ENCODE measurements at regions not wholly inside any gene's neighbourhood (a gene's known extent, or its start where the extent isn't known, plus 50 kb on each side); places are given as distances from the start of the nearest gene placed in this dataset.
"Not testable (repeated sequence)": the region's sequence is repeated elsewhere in the genome, so short reads cannot be mapped to it uniquely, and the experiment has no call there.

DNA sequence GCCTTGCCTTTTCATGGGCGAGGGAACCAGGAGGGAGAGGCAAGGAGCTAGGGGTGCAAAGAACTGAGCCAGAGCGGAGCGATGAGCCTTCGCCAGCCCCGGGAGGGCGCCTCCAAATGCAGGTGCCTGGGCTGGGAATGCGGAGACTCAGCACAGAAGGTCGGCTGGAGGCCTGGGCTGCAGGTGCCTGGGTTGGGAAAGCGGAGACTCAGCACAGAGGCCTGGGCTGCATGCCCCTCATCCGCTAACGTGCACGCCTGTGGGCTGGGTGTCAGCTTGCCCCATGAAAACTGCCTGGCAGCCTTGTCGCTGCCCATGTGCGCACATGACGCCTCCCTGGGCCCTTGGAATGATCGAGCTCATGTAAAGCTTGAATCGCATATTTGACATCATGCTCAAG, 51.8 kb downstream of the POM121L12 start:
- DNase-seq, result no peak

DNA sequence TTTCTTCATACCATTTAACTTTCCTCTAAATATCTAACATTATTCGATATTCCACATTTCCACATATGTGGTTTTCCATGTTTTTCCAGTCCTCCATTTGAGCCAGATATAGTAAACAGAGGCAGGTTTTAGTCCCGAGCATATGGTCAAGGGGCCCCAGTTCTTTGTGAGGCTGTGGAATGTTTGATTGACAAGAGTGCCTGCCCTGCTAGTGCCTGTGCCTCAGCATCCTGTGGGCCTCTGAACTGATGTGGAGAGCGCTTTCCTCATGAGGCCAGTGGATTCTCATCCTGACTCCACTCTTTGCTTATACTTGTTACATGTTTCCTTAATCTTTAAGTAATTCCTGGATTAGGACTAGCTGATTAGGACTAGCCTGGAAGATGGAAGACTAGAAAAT, 58.8 kb downstream of the POM121L12 start:
- DNase-seq, result no peak

DNA sequence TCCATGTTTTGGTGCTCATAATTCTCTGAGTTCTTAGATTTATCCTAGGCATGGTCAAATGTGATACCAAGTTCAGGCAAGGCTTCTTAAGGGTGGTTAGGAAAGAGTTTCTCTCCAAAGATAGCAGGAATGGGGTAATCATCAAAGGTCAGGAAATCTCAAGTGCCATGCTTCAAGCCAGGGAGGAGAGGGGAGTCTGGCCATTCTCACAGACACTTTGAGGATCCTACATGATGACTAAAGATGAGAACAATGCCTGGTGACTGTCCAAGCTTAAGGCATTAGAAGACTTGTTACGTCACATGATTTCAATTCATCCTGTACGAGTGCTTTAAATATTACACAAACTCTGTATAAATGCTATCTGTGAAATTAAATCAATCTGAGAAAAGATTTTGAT, 59.4 kb downstream of the POM121L12 start:
- no peak for DNase-seq

DNA sequence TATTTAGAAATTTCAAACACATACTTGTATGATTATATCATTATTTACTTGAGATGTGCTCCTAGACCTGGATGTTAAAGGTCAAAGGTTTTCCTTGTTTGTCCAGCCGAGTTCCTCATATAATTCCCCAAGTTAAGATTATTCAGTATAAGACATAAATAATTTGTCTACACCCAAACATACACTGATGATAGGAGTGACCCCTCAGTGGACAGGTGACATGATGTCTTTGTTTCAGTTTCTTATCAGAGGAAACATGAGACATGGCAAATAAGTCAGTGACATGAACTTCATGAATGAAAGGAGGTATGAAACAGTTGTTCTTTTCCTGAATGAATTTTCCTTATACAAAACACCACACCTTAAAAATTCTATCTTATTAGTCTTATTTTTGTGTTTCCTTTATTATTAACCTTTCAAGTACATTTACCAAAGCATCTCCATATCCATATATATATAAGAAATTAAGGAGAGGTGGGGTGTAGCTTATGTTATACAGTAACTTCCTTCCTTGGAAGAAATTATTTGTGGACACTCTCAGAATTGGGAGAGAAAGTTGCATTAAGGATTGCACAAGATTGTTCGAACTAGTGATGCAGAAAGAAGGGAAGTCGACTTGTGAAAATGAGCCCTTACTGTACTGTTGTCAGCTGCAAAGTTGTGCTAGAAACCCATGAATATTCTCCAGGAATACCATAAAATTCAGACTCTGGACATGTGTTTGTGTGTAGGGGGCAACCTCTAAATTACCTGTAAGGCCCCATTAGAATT, 60.5 kb downstream of the POM121L12 start:
- no peak for DNase-seq

DNA sequence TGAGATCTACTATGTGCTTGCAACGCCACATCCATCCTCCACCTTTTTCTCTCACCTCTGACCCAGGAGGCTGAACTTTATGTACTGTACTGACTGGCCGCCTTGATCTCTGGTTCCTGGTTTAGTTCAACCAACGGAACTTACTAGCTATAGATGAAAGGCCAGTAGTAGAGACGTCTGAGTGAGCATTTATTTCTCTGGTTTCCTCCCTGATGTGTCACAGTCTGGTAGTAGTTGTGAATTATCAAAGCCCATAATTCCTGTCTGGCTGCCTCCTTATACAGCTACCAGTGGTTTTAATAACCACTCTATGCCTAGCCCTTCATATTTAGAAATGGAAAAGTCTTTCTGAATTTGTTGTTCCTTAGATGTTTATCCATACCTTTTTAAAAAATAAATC, 64.7 kb downstream of the POM121L12 start:
- DNase-seq, result no peak

DNA sequence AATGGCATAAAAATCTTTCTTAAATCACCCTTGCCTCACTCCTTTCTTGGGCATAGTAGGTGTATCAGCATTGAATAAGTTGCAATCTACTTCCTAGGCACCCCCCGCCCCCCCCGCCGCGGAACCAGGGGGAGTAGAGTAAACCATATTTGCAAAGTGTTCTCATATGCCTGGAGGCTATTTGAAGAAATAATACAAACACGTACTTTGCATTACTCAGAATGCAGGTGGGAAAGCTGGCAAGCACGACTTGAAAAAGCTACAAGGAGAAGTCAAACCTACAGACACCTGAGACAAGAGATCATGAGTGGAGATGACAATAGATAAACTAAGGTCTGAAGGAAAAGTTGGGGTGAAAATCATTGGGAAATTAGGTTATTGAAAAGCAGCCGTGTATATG, 65.6 kb downstream of the POM121L12 start:
- no peak for DNase-seq

DNA sequence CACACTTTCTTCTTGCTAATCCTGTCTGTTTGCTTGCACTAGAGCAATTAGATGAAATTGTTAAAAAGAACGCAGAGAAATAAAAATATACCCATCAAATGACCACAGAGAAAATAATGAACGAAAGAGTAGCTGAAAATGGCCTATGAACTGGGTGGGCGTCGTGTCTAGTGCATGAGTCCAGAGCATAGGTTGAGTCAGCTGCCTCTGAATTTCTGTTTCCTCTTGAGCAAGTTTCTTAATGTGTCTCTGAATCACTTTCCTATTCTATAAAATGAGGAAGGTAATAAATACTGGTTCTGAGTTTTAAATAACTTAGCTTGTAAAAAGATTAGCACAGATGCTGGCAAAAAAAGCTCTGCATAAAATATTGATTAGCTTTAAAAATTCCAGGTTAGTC, 75.0 kb downstream of the POM121L12 start:
- DNase-seq, result no peak

DNA sequence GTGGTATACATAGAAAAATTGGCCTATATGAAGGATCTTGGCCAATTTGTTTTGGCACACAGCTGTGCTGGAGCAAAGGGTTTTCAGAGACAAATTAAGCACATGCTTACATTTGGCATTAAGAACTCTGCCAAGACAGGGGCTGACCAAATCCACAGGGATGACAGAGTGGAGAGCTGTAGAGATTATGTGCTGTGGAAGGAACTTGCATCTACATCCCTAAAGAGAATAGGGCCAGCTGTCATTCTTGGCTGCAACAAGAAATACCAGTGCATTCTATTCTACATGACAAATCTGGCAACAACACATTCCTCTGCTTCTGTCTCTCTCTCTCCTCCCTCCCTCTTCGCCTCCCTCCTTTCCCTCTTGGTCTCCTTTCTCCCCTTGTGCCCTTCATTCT, 75.6 kb downstream of the POM121L12 start:
- no peak for DNase-seq

DNA sequence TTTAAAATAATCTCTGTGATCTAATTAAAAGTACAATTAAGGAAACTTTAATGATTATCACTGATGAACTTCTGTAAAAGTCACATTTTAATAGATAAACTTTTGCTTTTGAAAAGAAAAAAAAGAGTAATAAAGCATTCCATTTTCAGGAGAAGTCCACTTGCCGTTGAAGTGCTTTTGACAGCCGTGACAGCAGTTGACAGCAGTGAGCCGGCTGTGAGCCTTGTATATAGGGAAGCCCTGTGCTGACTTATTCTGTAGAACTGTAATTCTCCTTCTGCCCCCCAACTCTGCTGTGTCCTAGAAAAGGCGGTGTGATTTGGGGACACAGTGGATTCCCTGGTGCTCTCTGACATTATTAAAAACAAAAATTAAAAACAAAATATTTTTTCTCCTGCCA, 78.0 kb downstream of the POM121L12 start:
- DNase-seq, result no peak

DNA sequence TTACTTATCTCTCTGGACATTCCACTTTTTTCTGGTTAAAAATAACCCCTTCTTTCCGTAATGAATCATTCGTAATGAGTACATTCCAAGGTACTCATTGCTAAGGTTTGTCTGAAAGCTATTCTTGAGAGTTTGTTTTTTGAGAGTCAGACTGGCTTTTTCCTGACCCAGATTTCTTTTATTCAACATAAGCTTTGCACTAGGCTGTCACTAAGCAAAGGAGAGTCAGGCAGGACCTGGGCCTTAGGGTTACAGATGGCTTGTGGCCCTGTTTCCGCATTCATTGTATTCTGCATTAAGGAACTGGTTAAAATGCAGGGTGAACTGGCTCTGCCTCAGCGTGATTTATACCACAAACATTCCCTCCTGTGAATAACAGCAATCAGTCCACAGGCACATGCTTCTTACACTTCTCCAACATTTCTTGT, 84.1 kb downstream of the POM121L12 start:
- no peak for DNase-seq

DNA sequence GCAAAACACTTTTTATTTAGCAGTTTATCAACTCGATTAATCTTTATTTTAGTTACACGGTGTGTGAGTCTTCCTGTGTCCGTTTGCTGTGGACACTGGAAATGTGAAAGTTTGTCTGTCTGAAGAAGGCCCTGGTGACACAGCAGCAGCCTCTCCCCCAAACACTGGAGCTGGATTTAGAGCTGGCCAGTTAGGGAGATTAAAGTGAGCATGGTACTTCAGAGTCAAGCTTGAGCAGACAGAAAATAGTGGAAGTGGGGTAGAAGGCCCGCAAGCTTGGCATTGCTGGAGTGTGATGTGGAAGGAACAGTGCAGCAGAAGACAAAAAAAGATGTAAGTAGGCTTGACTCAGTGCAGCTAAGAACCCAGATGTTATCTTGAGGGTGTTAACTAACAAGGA, 85.9 kb downstream of the POM121L12 start:
- no peak for DNase-seq

DNA sequence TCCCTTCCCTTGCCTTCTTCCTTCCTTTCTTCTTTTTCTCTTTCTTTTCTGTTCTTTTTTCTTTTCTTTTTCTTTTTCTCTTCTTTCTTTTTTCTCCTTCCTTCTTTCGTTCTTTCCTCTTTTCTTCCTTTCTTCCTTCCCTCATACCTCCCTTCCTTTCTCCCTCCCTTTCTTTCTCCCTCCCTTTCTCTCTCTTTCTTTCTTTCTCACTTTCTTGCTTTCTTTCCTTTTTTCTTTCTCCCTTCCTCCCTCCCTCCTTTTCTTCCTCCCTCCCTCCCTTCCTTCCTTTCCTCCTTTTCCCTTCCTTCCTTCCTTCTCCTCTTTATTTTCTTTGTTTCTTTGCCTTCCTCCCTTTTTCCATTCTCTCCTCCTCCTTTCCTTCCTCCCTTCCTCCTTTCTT, 96.3 kb downstream of the POM121L12 start:
- no peak for DNase-seq

DNA sequence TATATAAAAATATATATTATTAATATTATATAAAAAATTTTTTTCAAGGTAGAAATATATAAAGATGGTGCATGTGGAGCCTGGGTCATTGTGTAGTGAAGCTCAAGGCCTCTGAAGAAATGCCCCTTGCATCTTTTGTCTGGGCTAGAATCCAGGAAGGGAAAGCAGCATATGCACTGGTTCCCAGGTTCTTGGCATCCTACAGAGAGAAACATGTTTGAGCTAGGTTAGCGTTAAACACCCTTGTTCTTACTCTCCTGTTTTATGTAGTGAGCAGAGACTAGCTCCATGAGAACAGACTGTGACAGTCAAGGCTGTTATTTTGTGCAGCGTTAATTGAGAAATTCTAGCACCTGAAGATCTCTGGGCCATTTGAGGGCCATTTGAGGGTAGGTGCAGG, 116.1 kb downstream of the POM121L12 start:
- DNase-seq, result no peak

DNA sequence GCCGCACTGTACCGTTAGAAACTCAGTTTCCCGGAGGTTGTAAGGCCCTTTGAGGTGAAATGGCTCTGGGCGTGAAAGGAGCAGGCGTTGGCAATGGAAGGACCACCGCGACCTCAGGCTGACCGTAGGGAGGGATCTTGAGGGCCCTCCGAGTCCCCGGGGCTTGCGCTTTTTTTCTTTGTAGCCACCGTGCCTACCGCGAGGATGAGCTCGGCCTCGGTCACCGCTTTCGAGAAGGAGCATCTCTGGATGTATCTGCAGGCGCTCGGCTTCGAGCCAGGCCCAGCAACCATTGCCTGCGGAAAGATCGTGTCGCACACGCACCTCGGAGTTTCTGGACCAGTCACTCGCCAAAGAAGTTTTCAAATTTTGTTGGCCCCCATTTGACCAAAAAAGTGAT, 151.8 kb downstream of the POM121L12 start:
- not testable (repeated sequence) for DNase-seq

DNA sequence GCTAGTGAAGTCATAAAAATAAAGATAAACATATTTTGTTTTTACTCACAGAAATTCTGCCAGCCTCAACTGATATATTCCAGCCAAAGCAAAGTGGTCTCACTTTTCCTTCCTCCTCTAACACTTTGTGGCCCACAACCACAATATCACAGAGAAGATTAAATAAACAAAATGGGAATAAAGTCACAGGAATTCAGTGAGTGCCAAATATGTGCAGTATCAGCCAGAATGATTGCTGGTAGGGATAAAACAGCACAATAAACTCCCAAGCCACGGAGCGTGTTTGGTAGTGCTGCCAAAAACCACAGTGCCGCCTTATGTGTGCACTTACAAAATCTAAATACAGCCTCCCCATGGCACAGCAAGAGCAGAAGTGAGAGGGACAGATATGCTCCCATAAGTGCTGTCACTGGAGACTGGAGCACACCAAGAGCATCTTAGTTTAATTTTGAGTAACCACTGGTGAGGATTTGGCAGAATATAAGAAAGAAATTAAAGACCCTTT, 155.8 kb downstream of the POM121L12 start:
- DNase-seq, result no peak

DNA sequence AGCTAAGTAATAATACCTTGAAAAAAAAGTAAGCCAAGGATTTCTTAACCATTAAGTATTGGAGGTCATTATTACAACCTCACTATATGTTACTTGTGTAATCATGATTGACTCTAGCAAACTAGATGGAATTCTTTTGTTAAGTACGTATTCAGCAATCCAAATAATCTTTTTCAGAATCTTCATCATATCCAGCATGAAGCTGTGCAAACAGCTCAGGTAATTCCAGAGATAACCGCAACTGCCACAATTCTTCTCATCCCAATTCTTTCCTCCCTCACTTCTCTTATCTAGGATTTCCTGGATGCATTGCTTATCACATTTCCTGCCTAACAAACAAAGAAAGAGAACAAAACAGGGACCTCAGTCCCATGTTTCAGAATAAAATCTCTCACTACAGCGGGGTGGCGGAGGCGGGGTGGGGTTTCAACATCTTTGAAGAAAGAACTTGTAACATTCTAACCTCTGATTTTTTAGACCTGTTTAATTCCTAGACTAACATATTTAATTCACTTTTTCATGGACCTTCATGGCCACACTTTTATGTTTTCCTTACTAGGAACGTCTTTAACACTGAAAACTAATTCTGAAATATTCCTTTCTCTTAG, 156.5 kb downstream of the POM121L12 start:
- DNase-seq, result no peak

DNA sequence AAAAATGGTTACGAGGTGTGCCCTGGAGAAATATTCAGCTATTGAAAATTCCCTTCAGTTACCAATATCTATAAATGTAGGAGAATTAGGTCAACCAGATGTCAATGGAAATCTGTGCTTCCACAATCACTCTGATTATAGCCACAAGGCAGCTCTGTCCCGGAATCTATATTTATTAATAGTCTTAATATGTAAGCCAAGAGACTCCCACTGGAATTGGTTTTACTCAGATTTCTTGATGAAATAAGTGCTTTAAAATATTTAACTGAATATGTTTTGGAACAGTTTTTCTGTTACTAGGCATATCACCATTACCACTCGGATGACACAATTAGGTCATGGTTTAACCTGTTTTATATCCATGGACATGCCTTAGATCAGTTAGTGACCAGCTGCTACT, 169.6 kb downstream of the POM121L12 start:
- DNase-seq, result no peak

DNA sequence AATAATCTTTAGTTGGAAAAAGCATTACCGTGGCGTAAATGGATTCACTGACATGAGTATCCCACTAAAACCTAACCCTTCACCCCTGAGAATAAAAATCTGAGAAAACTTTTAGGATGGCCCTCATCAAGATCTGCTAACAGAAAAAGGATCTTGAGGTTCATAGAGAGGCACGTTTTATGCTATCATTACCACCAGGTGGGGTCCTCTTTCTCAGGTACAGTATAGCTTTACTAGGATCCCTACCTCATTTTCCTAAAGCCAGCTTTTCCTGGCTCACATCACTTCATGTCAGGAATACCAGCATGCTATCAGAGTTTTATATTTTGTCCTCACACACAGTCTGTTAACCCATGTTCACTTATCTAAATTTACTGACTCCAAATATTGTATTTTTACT, 173.7 kb downstream of the POM121L12 start:
- no peak for DNase-seq

DNA sequence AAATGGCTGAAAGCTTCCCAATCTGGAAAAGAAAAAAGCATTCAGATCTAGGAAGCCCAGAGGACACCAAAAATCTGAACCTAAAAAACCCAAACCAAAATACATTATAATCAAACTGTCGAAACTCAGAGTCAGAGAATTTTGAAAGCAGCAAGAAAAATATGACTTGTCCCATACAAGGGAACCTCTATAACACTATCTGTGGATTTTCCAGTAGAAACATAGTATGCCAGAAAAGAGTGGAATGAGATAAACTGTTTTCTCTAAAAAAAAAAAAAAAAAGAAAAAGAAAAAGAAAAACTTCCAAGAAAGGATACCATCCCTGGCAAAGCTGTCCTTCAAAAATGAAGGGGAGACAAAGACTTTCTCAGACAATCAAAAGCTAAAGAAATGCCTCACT, 179.0 kb downstream of the POM121L12 start:
- DNase-seq, result no peak

DNA sequence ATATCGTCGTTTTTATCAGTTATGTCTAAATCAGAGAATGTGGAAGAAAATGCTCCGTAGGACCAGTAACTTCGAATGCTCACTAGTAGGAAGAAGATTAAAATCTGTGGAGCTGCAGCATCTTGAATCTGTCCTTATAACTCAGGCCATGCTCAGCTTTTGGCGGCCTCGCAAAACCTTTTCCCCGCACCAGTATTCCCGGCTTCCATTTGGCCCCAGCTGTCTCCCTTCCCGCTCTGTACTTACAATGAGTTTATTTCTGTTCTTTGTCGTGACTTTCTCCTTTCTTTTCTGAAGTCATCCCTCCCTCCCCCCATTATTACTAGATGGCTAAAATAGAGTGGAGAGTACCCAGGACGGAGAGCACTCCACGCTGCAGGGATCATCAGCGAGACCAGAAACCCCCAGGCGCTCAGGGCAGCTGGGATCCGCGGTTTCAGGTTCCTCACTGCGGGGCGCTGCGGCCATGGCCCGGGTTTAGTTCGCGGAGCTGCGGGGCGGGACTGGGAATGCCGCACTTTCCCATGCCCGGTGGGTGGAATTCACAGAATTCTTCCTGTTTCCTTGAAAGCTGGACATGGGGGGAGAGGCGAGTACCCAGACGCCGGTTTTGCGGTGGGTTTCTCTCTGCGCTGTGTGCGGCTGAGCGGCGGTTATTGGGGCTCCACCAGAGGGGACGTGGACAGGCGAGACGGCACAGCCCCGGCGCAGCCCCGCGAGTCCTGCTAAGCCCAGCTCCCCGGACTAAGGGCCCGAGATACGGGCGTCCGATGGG, 183.5 kb downstream of the POM121L12 start:
- no peak for DNase-seq

DNA sequence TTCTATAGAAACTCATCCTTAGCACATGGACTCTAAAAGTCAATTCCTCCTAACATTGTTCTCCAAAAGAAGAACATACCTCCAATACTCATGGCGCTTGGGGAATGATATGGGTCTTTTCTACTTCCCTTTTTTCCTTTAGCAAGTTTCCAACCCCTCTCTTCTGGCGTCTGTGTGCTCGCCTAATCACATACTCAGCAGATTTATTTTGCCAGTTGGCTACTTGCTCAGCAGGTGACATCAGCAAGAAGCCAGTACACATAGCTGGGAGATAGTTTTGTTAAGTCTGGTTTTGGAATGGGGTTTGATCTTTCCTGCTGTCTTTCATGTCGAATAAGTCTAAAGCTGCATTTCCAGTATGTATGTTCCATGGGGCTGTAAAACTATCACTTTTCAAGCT, 193.8 kb downstream of the POM121L12 start:
- DNase-seq, result no peak

DNA sequence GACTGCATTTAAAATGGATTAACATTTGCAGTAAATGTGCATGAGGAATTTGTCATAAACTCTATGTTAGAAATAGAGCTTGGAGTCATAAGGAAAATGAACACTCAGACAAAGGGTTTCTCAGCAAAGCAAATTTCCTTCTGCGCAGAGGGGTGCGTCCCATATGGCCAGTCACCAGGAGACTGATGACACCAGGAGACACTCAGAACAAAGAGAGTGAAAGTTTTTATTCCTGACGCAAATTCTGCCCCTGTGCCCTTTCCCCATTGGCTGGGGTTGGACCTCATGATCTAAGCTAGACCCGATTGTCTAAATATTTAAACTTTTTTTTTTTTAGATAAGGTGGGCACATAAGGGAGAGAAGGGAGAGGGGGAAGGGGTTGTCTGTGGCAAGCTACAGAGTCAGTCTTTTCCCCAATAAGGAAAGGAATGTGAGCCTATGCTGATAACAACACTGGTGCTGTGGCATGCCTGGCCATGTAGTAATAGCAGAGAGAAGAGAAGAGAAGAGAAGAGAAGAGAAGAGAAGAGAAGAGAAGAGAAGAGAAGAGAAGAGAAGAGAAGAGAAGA, 202.0 kb downstream of the POM121L12 start:
- DNase-seq, result no peak

DNA sequence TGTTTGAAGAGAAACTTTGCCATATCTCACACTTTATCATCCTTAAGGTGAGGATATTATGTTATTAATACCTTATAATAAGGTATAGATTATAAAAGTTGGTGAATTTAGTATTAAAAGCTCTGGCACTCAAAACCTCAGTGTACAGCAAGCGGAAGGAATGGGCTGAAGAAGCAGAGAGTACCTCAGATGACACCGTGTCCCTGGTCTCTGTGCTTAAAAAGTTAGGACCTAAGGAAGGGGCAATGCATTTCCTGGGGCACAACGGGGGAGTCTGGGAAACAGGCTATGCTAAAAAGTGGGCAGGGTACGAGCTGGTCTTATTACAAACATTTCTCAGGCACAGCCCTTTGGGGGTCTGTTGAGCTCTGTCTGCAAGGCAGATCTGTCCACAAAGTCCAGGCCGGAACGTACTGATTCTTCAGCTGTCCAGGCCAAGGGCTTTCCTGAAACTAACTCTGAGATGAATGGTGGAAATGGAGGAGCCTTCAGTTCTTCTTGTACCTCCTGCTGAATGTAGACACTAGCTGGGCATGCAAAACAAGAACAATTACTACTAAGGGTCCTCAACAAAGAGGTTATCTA, 202.7 kb downstream of the POM121L12 start:
- no peak for DNase-seq
